ENCODE measurements at regions not wholly inside any gene's neighbourhood (a gene's known extent, or its start where the extent isn't known, plus 50 kb on each side); places are given as distances from the start of the nearest gene placed in this dataset.

GRCh38 chr4:127533028-127533700, 99.6 kb upstream of the INTU start:
- H3K9me3 ChIP-seq = peaks cover 0 to 11% (median 6%) of the 10 kb centered on the region in 8 donors
- intact Hi-C loops (cut with DNase I; ENCODE audit: low total_unique reads) = no loop called here
- 50 to 75% (median 65%) methylated on average over 1 of the region's 1 CpG for WGBS, 5 donors
- H3K27ac ChIP-seq = no peak overlapping the region
- no peak for DNase-seq
- TF ChIP-seq POLR2AphosphoS5 (IDR thresholded peaks at IDR 0.05) = peak in 1 of 3 donors; percentile 33
- TF ChIP-seq POLR2A (IDR thresholded peaks at IDR 0.05) = no peak
- no peak for TF ChIP-seq CTCF (IDR thresholded peaks at IDR 0.05 in 8 of 11, conservative IDR thresholded peaks at IDR 0.05 in 3 of 11)
- no peaks in the 10 kb centered on the region for H3K27me3 ChIP-seq (replicated peaks in 1 of 7)
- H3K4me1 ChIP-seq = no peaks in the 10 kb centered on the region
- no peak overlapping the region for H3K4me3 ChIP-seq
- no peaks in the 10 kb centered on the region for H3K36me3 ChIP-seq

GRCh38 chr4:127534041-127534825, 98.5 kb upstream of the INTU start:
- no peak overlapping the region for H3K4me3 ChIP-seq
- H3K36me3 ChIP-seq = no peaks in the 10 kb centered on the region
- peaks cover 0 to 5% (median 0%) of the 10 kb centered on the region in 6 donors for H3K4me1 ChIP-seq
- WGBS, 5 donors = 82 to 87% (median 83%) methylated on average over 4 of the region's 4 CpGs
- no peak for DNase-seq
- TF ChIP-seq POLR2A (IDR thresholded peaks at IDR 0.05) (no peak), CTCF (IDR thresholded peaks at IDR 0.05 in 8 of 11, conservative IDR thresholded peaks at IDR 0.05 in 3 of 11) (no peak), POLR2AphosphoS5 (IDR thresholded peaks at IDR 0.05) (no peak)
- intact Hi-C loops (cut with DNase I; ENCODE audit: low total_unique reads) = no loop called here
- H3K9me3 ChIP-seq = peaks cover 0 to 11% (median 6%) of the 10 kb centered on the region in 8 donors
- no peaks in the 10 kb centered on the region for H3K27me3 ChIP-seq (replicated peaks in 1 of 7)
- H3K27ac ChIP-seq = no peak overlapping the region

- no peaks in the 10 kb centered on the region for H3K9me3 ChIP-seq
- no peak overlapping the region for H3K4me3 ChIP-seq
- intact Hi-C loops (cut with DNase I; ENCODE audit: low total_unique reads) = no loop called here
- H3K36me3 ChIP-seq = no peaks in the 10 kb centered on the region
- H3K27me3 ChIP-seq (replicated peaks in 1 of 7) = no peaks in the 10 kb centered on the region
- no peak for DNase-seq
- TF ChIP-seq POLR2A (IDR thresholded peaks at IDR 0.05) = no peak
- no peak for TF ChIP-seq CTCF (IDR thresholded peaks at IDR 0.05 in 8 of 11, conservative IDR thresholded peaks at IDR 0.05 in 3 of 11)
- TF ChIP-seq POLR2AphosphoS5 (IDR thresholded peaks at IDR 0.05) = no peak
- WGBS, 5 donors = 48 to 65% (median 52%) methylated on average over 1 of the region's 1 CpG
- peaks cover 0 to 5% (median 0%) of the 10 kb centered on the region in 6 donors for H3K4me1 ChIP-seq
- H3K27ac ChIP-seq = no peak overlapping the region
These were observed 94.7 kb upstream of the INTU start for GRCh38 chr4:127538016-127538415.

- 73 to 90% (median 80%) methylated on average over 3 of the region's 3 CpGs for WGBS, 5 donors
- no peak for DNase-seq
These were observed 92.2 kb upstream of the INTU start for GRCh38 chr4:127540497-127541025.

More at GRCh38 chr4:127540497-127541025, 92.2 kb upstream of the INTU start:
- no peak overlapping the region for H3K27ac ChIP-seq
- no peak for TF ChIP-seq CTCF (IDR thresholded peaks at IDR 0.05 in 8 of 11, conservative IDR thresholded peaks at IDR 0.05 in 3 of 11)
- TF ChIP-seq POLR2AphosphoS5 (IDR thresholded peaks at IDR 0.05) = no peak
- no peak for TF ChIP-seq POLR2A (IDR thresholded peaks at IDR 0.05)
- peaks cover 0 to 5% (median 0%) of the 10 kb centered on the region in 6 donors for H3K4me1 ChIP-seq
- intact Hi-C loops (cut with DNase I; ENCODE audit: low total_unique reads) = no loop called here
- no peak overlapping the region for H3K4me3 ChIP-seq
- no peaks in the 10 kb centered on the region for H3K27me3 ChIP-seq (replicated peaks in 1 of 7)
- H3K36me3 ChIP-seq = no peaks in the 10 kb centered on the region
- H3K9me3 ChIP-seq = peaks cover 0 to 4% (median 0%) of the 10 kb centered on the region in 8 donors

Measured in spleen (tissue), 11 donors.